ENCODE measurements at regions not wholly inside any gene's neighbourhood (a gene's known extent, or its start where the extent isn't known, plus 50 kb on each side); places are given as distances from the start of the nearest gene placed in this dataset.

- DNase-seq: no peak
Measured at GRCh38 chr6:62670490-62671223, 384.6 kb upstream of the KHDRBS2 start.

GRCh38 chr6:62669831-62670230, 383.8 kb upstream of the KHDRBS2 start:
- DNase-seq: no peak

DNA sequence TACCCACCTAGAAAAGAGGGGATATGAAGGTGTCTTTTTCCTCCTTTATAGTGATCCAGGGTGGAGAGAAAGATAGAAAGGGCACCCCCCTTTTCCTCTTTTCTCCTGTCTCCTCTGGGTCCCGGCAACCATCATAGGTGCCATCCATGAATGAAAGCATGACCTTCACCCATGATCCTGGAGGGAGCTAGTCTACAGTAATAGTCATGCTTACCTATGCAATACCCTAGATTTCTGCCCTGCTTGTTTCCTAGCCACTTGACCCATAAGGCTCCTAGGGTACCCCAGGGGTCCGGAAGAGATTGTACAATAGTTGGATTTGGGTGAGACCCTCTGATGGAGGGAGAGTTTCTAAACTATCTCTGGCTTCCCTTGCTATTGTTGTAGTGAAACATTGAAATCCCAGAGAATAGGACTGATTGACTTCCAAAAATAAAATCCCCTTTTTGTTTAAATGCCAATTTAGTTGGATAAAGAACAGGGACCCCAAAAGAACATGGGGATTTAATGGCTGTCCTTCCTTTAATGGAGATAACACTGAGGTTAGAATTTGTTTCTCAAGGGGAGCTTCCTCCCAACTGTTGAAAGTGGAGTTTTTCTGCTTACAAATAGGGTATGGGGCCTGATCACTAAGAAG, 366.8 kb upstream of the KHDRBS2 start:
- DNase-seq: peak; percentile 19

- no peak for DNase-seq
Measured at GRCh38 chr6:62645274-62645673, 359.2 kb upstream of the KHDRBS2 start.

GRCh38 chr6:62640749-62641148, 354.7 kb upstream of the KHDRBS2 start:
- peak; percentile 1 for DNase-seq

- no peak for DNase-seq
Measured at GRCh38 chr6:62626661-62627060, 340.6 kb upstream of the KHDRBS2 start.

DNA sequence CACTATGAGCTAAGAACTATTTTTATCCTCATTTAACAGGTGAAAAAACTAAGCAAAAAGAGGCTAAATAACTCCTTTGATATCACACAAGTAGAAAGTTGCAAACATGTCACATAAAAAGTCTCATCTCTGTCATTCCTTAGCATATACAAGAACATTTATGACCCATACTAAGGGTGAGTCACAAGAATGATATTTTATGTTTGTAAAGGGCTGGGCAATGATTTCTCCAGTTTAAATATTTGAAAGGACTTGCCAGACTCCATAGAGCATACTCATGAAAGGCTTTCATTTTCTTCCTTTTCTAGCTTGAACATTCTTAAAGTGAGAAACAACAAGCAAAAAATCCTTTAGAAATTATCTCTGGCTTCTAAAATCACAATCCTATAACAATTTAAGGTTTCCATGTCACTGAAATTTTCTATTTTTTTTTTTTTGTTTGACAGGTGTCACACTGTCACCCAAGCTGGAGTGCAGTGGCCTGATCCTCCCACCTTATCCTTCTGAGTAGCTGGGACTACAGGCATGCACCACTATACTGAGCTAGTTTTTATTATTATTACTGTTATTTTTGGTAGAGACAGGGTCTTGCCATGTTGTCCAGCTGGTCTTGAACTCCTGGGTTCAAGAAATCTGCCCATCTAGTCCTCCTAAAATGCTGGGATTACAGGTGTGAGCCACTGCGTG, 338.0 kb upstream of the KHDRBS2 start:
- DNase-seq: no peak

- no peak for DNase-seq
Measured at GRCh38 chr6:62615366-62616015, 329.5 kb upstream of the KHDRBS2 start.

DNA sequence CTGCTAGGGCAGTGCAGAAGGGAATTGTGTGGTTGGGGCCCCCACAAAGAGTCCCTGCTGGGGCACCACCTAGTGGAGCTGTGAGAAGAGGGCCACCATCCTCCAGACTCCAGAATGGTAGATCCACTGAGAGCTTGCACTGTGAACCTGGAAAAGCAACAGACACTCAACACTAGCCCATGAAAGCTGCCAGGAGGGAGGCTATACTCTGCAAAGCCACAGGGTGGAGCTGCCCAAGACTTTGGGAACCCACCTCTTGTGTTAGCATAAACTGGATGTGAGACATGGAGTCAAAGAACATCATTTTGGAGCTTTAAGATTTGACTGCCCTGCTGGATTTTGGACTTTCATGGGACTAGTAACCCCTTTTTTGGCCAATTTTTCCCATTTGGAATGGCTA, 328.4 kb upstream of the KHDRBS2 start:
- DNase-seq: no peak

- no peak for DNase-seq
Measured at GRCh38 chr6:62613928-62614327, 327.9 kb upstream of the KHDRBS2 start.

DNA sequence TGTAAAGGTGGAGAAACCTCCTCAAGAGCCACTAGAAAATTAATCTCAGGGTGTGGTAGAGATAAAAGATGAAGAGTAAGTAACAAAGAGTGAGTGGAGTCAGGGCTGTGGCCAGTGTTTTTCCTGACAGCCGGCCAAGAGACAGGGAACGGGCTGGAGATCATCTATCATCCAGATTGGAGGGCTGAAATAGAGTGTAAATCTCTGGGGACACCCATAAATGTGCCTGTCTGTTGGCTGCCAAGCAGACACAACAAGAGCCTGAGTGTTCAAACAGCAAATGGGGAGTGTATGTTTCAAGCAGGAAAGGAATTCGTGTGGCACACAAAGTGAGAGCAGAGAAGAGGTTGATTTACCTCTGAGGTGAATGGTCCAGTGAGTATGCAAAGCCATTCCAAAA, 326.4 kb upstream of the KHDRBS2 start:
- no peak for DNase-seq

DNA sequence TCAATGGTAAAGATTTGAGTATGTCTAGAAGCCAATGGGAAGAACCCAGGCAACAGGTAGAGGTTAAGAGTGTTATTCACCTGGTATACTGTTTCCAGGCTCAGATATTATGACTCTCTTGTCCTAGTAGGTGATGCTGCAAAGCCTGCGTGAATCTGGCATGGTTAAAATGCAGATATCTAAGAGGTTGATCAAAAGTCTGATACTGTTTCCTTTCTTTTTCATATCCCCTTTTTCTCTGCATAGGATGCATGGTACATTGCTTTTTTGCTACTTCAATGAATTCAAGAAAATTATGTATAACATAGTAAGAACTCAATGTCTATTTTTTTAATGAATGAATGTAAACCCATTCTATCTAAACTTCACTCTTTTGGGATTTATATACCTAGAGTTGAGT, 284.3 kb upstream of the KHDRBS2 start:
- DNase-seq: no peak

- DNase-seq: no peak
Measured at GRCh38 chr6:62541502-62541901, 255.5 kb upstream of the KHDRBS2 start.

- DNase-seq: no peak
Measured at GRCh38 chr6:62530985-62531384, 245.0 kb upstream of the KHDRBS2 start.

- peak; percentile 56 for DNase-seq
Measured at GRCh38 chr6:62528894-62529526, 243.0 kb upstream of the KHDRBS2 start.

DNA sequence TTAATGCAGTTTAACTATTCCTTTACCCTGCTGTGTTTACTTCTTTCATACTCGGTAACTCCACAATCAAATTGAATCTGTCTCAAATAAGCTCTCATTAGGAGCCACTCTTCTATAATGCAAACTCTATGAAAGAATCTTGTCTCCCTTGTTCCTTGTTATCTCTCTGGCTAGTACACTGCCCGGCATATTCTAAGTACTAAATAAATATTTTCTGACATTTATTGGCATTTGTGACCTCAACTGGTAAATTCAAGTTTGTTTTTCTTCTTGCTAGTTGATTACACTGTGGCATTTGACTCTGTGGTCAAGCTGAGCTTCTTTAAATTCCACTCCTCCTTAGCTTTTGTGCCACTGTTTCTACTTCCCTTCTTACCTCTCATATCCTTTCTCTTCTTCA, 237.6 kb upstream of the KHDRBS2 start:
- no peak for DNase-seq

DNA sequence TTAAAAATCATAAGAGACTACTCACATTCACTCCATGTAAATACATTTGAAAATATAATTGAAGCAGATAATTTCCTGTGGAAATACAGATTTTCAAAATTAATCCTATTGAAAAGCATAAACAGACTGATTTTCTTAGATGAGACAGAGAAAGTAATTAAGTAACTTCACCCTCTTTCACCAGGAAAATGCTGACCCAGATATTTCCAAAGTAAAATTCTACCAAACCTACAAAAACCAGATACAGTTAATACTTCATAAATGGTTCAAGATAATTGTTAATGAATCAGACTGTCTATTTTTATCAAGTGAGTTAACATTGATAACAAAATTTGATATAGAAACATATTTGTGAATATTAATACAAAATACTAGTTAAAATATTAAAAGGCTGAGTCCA, 233.5 kb upstream of the KHDRBS2 start:
- no peak for DNase-seq

DNA sequence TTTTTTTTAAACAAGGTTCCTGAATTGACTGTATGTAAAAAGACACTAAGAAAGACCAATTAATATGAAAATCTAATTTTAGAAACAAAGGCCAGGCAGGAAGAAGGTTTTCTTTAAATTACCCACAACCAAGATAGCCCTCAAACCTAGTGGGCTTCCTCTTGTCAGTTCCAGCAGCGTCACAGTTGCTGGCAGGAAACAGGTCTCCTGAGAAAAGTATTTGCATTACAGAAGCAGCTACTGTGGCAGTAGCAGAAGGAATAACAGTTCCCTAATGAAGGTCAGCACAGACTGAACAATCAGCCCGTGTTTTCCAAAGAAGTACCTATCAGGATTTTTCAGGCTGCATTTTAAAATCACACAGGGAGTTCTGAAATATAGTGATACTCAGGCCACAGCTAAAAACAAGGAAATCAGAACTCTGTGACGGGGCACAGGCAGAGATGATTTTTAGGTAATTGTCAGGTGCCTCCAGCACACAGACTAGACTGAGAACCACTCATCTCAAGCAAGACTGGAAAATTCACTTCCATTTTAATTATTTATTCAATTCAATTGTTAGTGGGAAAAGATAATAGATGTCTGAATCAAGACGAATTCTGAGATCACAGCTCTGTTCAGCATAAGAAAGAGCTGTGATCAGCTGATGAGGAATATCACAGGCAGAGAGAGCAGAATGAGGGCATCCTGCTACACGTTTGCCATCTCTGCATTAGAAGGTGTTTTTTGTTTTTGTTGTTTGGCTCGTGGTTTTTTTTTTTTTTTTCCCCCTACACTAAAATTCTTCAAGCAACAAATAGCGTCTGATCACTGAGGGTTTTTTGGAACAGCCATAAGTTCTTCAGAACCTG, 230.5 kb upstream of the KHDRBS2 start:
- DNase-seq: peak; percentile 51

- no peak for DNase-seq
Measured at GRCh38 chr6:62492192-62492822, 206.3 kb upstream of the KHDRBS2 start.

DNA sequence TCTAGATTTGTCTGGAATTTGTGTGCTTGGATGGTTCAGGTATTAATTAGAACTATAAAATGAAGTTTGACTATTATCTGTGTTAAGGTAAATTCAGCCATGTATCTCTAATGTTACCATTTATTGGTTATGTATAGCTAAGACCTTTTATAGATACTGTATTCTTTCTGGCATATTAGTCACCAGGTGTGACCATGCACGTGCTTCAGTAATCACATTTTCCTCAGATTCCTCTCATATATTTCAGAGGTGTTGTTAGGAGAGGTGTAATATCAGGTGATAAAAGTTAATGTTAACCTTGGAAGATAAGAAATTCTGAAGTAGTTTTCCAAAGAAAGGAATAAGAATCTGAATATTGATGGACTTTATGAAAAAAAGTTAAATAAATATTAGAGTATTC, 194.5 kb upstream of the KHDRBS2 start:
- DNase-seq: no peak

DNA sequence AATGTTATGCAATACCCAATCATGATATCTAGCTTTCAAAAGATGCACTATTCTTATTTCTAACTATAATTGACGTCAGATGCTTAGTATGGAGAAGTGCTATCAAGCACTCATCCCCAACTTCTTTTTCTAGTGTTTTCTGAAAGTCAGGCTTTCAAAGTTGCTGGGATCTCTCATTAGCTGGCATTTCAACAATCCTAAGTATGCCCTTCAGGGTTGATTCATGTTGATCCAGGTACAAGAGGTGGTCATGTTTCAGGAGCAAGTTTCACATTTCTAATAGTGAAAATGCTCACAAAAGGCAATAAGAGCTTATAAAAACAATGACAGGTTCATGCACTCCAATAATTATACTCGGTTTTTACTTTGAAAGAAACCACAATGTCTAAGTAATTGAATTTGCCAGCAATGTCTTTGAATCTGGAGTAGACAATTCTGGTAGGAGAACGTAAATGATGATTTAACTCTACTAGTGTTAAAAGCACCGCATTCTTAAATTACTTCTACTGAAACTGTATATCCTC, 193.7 kb upstream of the KHDRBS2 start:
- no peak for DNase-seq

All from hematopoietic multipotent progenitor cell treated with erythropoietin and hydrocortisone succinate and interleukin-3 and kit ligand, for 4 days (in vitro differentiated cells).